ENCODE measurements at regions not wholly inside any gene's neighbourhood (a gene's known extent, or its start where the extent isn't known, plus 50 kb on each side); places are given as distances from the start of the nearest gene placed in this dataset.
"Not testable (repeated sequence)": the region's sequence is repeated elsewhere in the genome, so short reads cannot be mapped to it uniquely, and the experiment has no call there.

DNA sequence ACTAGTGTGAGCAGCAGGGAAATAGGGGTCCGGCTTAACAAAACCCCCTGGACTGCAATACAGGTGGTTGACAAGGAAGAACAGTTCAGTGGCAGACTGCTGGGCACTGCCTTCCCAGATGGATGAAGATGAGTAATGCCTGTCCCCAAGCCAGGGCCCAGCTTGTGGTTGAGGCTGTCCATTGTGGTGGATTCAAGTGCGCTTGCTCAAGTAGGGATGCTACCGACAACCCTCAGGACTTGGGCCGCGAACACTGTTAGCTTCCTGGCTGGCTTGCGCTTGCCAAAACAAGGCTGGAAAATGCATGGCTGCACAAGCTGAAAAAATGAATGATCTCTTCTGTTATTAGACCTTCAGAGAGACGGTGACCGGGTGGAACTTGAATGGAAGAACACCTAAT is 116.1 kb upstream of the ACBD5 start:
- Histone ChIP-seq H3K79me2 (ENCODE audit: low read length) (no peaks in the 10 kb centered on the region), H3F3A (ENCODE audit: low read length, unreplicated experiment) (no peaks in the 10 kb centered on the region), H2AFZ (ENCODE audit: low read length) (no peak overlapping the region), H3K9ac (ENCODE audit: low read length) (no peak overlapping the region), H3K27ac (ENCODE audit: low read length) (no peak overlapping the region), H3K4me2 (ENCODE audit: low read length) (no peak overlapping the region), H3K27me3 (ENCODE audit: low read length) (peaks cover 11% of the 10 kb centered on the region), H4K20me1 (ENCODE audit: low read length) (no peaks in the 10 kb centered on the region), H3K9me3 (ENCODE audit: low read length) (no peaks in the 10 kb centered on the region), H3K36me3 (ENCODE audit: low read depth, low read length) (no peaks in the 10 kb centered on the region), H3K4me3 (ENCODE audit: low read length) (no peak overlapping the region), H3K4me1 (ENCODE audit: insufficient read depth, low read length) (no peaks in the 10 kb centered on the region), H3K9me2 (replicated peaks; ENCODE audit: low read length) (no peaks in the 10 kb centered on the region)
- ATAC-seq (no peak), DNase-seq (no peak)
- ChIA-PET POLR2A (ENCODE audit: unreplicated experiment) (no interaction called here), CTCF (no interaction called here)
- BruUV-seq (replicated peaks) = no TSS peak
- intact Hi-C loops (cut with micrococcal nuclease) = no loop called here
- no peak for TF ChIP-seq EZH2 (IDR thresholded peaks at IDR 0.05; ENCODE audit: low read length, unreplicated experiment)
- TF ChIP-seq, protein P1, sequence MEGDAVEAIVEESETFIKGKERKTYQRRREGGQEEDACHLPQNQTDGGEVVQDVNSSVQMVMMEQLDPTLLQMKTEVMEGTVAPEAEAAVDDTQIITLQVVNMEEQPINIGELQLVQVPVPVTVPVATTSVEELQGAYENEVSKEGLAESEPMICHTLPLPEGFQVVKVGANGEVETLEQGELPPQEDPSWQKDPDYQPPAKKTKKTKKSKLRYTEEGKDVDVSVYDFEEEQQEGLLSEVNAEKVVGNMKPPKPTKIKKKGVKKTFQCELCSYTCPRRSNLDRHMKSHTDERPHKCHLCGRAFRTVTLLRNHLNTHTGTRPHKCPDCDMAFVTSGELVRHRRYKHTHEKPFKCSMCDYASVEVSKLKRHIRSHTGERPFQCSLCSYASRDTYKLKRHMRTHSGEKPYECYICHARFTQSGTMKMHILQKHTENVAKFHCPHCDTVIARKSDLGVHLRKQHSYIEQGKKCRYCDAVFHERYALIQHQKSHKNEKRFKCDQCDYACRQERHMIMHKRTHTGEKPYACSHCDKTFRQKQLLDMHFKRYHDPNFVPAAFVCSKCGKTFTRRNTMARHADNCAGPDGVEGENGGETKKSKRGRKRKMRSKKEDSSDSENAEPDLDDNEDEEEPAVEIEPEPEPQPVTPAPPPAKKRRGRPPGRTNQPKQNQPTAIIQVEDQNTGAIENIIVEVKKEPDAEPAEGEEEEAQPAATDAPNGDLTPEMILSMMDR (conservative IDR thresholded peaks at IDR 0.05; ENCODE audit: low read depth, low read length) = no peak
- TF ChIP-seq EZH2phosphoT487 (IDR thresholded peaks at IDR 0.05; ENCODE audit: borderline replicate concordance, low read length) = no peak

DNA sequence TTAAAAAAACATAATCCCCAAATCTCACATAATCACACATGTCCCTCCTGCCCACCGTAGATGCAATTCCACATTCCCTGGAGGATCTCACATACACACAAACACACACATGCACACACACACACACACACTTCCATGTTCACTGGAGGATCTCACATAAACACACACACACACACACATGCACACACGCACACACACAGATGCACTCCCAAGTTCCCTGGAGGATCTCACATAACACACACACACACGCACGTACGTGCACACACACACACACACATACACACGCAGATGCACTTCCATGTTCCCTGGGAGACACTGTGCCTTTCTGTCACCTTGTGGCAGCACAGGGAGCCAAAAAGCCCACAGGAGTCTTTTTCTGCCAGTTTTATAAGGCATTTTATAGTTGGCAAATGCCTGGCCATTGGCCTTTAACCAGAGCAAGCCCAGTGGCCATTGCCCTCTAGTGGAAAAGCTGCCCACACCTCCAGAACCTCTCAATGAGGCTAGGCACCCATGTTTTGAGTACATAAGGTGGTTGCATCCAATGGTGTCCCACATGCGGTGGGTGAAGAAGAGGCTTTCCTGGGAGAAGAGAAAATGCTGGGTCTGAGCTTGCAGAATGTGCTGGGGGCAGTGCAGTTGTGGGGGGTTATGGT is 115.4 kb upstream of the ACBD5 start:
- Histone ChIP-seq H4K20me1 (ENCODE audit: low read length) (no peaks in the 10 kb centered on the region), H3K4me2 (ENCODE audit: low read length) (no peak overlapping the region), H3K4me3 (ENCODE audit: low read length) (no peak overlapping the region), H3K36me3 (ENCODE audit: low read depth, low read length) (no peaks in the 10 kb centered on the region), H2AFZ (ENCODE audit: low read length) (no peak overlapping the region), H3F3A (ENCODE audit: low read length, unreplicated experiment) (no peaks in the 10 kb centered on the region), H3K9ac (ENCODE audit: low read length) (no peak overlapping the region), H3K9me3 (ENCODE audit: low read length) (no peaks in the 10 kb centered on the region), H3K4me1 (ENCODE audit: insufficient read depth, low read length) (no peaks in the 10 kb centered on the region), H3K79me2 (ENCODE audit: low read length) (no peaks in the 10 kb centered on the region), H3K27ac (ENCODE audit: low read length) (no peak overlapping the region), H3K27me3 (ENCODE audit: low read length) (peaks cover 11% of the 10 kb centered on the region), H3K9me2 (replicated peaks; ENCODE audit: low read length) (no peaks in the 10 kb centered on the region)
- BruUV-seq (replicated peaks) = no TSS peak
- TF ChIP-seq, protein P1 (conservative IDR thresholded peaks at IDR 0.05; ENCODE audit: low read depth, low read length) = 0 out of 2 replicates have a peak, but pooled peaks have one; percentile 10
- TF ChIP-seq EZH2 (IDR thresholded peaks at IDR 0.05; ENCODE audit: low read length, unreplicated experiment) = no peak
- TF ChIP-seq EZH2phosphoT487 (IDR thresholded peaks at IDR 0.05; ENCODE audit: borderline replicate concordance, low read length) = no peak
- DNase-seq (no peak), ATAC-seq (no peak; the same call in 1 of the 2 replicates)
- intact Hi-C loops (cut with micrococcal nuclease) = no loop called here
- ChIA-PET POLR2A (ENCODE audit: unreplicated experiment) (no interaction called here), CTCF (no interaction called here)

DNA sequence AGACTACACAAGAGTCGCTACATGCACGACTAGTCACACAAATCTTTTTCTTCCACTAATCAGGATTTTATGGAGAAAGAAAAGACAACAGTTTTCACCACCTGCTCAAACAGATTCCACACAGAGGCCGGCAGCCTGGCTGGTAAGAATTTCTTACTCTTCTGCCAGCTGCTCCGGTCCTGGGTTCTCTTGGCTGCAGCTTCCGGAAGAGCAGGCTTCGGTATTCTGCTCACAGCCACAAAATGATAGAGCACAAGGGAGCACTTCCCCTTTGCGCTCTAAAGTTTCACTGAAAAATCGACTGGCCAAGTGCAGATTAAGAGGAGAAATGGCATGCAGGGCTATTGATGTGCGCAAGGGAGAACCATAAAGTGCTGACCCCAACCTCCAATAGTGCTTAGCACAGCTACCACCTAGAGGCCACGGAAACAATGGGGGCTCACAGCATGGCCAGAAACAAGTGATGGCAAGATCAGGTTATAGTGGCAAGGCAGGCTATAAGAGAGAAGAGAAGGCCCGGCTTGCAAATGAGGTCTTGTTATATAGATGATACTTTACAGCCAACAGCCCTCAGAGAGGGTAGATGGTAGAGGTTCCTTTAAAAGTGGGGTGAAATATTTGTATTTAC is 114.2 kb upstream of the ACBD5 start:
- H3K4me2 ChIP-seq (ENCODE audit: low read length); POLR2A ChIA-PET (ENCODE audit: unreplicated experiment); H3K9ac ChIP-seq (ENCODE audit: low read length); H3K79me2 ChIP-seq (ENCODE audit: low read length); H3F3A ChIP-seq (ENCODE audit: low read length, unreplicated experiment); DNase-seq; intact Hi-C loops (cut with micrococcal nuclease); CTCF ChIA-PET; H3K4me3 ChIP-seq (ENCODE audit: low read length); H2AFZ ChIP-seq (ENCODE audit: low read length); BruUV-seq (replicated peaks); H3K9me3 ChIP-seq (ENCODE audit: low read length); H3K9me2 ChIP-seq (replicated peaks; ENCODE audit: low read length); ATAC-seq; H3K27ac ChIP-seq (ENCODE audit: low read length); H3K4me1 ChIP-seq (ENCODE audit: insufficient read depth, low read length); H4K20me1 ChIP-seq (ENCODE audit: low read length); H3K36me3 ChIP-seq (ENCODE audit: low read depth, low read length): not testable (repeated sequence)
- H3K27me3 ChIP-seq (ENCODE audit: low read length) = peaks cover 11% of the 10 kb centered on the region

DNA sequence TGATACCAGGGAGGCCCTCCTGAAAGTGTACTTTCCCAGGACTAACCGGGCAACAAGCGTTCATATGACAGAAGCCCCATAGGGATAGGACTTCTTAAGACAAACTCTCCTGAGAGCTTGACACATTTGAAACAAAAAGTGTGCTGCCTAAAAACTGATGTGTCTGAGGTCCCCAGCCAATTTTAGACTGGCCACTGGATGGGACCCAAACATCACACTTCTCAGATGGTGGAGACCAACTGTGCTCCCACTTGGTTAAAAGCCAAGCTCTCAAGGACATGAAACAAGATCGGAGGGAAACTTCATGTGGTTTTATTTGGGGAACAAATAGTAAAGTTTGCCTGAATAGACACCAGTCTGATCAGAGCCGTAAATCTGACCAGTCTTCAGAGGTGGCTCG is 113.5 kb upstream of the ACBD5 start:
- H3K9me3 ChIP-seq (ENCODE audit: low read length); POLR2A ChIA-PET (ENCODE audit: unreplicated experiment); H4K20me1 ChIP-seq (ENCODE audit: low read length); H2AFZ ChIP-seq (ENCODE audit: low read length); H3K4me1 ChIP-seq (ENCODE audit: insufficient read depth, low read length); BruUV-seq (replicated peaks); H3K36me3 ChIP-seq (ENCODE audit: low read depth, low read length); CTCF ChIA-PET; H3K4me2 ChIP-seq (ENCODE audit: low read length); H3K9me2 ChIP-seq (replicated peaks; ENCODE audit: low read length); H3F3A ChIP-seq (ENCODE audit: low read length, unreplicated experiment); H3K27ac ChIP-seq (ENCODE audit: low read length); H3K9ac ChIP-seq (ENCODE audit: low read length); DNase-seq; H3K4me3 ChIP-seq (ENCODE audit: low read length); ATAC-seq; H3K79me2 ChIP-seq (ENCODE audit: low read length); intact Hi-C loops (cut with micrococcal nuclease): not testable (repeated sequence)
- peaks cover 11% of the 10 kb centered on the region for H3K27me3 ChIP-seq (ENCODE audit: low read length)

Measured in PC-3 (cell line).